GM12874 (cell line): ENCODE measurements at regions not wholly inside any gene's neighbourhood (a gene's known extent, or its start where the extent isn't known, plus 50 kb on each side); places are given as distances from the start of the nearest gene placed in this dataset.

Source experiments
- TF ChIP-seq, protein P1 (sequence below): IDR thresholded peaks from 2 replicates; pipeline ENCODE4 v1.5.1; 2011; ENCODE audit warnings: low read depth, mild to moderate bottlenecking, control low read depth, low read length, moderate library complexity; ENCODE audit not compliant: insufficient read depth

DNA sequence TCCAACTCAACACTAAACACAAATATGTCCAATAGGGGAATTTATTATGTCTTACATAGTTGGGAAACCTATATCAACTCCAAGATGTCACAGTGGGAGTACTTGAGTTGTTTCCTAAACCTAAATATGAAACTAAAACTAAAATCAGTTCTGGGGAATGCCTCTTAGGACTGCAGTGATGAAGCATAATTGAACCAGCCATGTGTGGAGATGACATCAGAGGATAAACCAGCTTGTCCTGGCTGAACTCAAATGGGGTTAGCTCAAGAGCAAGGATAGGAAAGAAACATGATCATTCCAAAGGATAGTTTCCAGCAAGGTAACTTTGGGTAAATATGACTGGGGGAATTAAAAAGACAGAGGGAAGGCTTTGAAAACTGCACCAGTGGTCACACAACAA is 88.9 kb upstream of the PLPPR1 start:
- TF ChIP-seq, protein P1, sequence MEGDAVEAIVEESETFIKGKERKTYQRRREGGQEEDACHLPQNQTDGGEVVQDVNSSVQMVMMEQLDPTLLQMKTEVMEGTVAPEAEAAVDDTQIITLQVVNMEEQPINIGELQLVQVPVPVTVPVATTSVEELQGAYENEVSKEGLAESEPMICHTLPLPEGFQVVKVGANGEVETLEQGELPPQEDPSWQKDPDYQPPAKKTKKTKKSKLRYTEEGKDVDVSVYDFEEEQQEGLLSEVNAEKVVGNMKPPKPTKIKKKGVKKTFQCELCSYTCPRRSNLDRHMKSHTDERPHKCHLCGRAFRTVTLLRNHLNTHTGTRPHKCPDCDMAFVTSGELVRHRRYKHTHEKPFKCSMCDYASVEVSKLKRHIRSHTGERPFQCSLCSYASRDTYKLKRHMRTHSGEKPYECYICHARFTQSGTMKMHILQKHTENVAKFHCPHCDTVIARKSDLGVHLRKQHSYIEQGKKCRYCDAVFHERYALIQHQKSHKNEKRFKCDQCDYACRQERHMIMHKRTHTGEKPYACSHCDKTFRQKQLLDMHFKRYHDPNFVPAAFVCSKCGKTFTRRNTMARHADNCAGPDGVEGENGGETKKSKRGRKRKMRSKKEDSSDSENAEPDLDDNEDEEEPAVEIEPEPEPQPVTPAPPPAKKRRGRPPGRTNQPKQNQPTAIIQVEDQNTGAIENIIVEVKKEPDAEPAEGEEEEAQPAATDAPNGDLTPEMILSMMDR = no peak

- TF ChIP-seq, protein P1 = no peak
Observed at GRCh38 chr9:100959226-100959625, 69.3 kb upstream of the PLPPR1 start.
